NCI-H2029 treated with DMSO at 0.1 percent for 48 hours (cell line): ENCODE measurements at regions not wholly inside any gene's neighbourhood (a gene's known extent, or its start where the extent isn't known, plus 50 kb on each side); places are given as distances from the start of the nearest gene placed in this dataset.

ENCODE experiments used
- DNase-seq: peaks from one replicate; lab custom pipeline; 2025; lab: John Stamatoyannopoulos, UW

GRCh38 chr11:70725739-70726138, 327.4 kb downstream of the CTTN start:
- no peak for DNase-seq

- no peak for DNase-seq
Observed at GRCh38 chr11:70727021-70727420, 328.7 kb downstream of the CTTN start.

GRCh38 chr11:70727899-70728620, 329.7 kb downstream of the CTTN start:
- DNase-seq: no peak

- DNase-seq: no peak
Observed at GRCh38 chr11:70729949-70730348, 331.6 kb downstream of the CTTN start.

- DNase-seq: no peak
Observed at GRCh38 chr11:70730411-70730810, 332.1 kb downstream of the CTTN start.

- no peak for DNase-seq
Observed at GRCh38 chr11:70731271-70732022, 333.1 kb downstream of the CTTN start.

- DNase-seq: no peak
Observed at GRCh38 chr11:70732023-70732880, 333.9 kb downstream of the CTTN start.

- DNase-seq: no peak
Observed at GRCh38 chr11:70732881-70733196, 334.5 kb downstream of the CTTN start.

- no peak for DNase-seq
Observed at GRCh38 chr11:70733327-70734325, 335.3 kb downstream of the CTTN start.

GRCh38 chr11:70734379-70734778, 336.1 kb downstream of the CTTN start:
- DNase-seq: no peak

- no peak for DNase-seq
Observed at GRCh38 chr11:70734911-70735310, 336.6 kb downstream of the CTTN start.

- no peak for DNase-seq
Observed at GRCh38 chr11:70735976-70736375, 337.6 kb downstream of the CTTN start.

GRCh38 chr11:70736461-70736860, 338.1 kb downstream of the CTTN start:
- no peak for DNase-seq

- no peak for DNase-seq
Observed at GRCh38 chr11:70736937-70737640, 338.8 kb downstream of the CTTN start.

- DNase-seq: no peak
Observed at GRCh38 chr11:70737816-70738630, 339.7 kb downstream of the CTTN start.

- no peak for DNase-seq
Observed at GRCh38 chr11:70738661-70739060, 340.3 kb downstream of the CTTN start.

- DNase-seq: no peak
Observed at GRCh38 chr11:70739091-70739490, 340.8 kb downstream of the CTTN start.

GRCh38 chr11:70739811-70740487, 341.6 kb downstream of the CTTN start:
- no peak for DNase-seq

- no peak for DNase-seq
Observed at GRCh38 chr11:70740488-70740851, 342.1 kb downstream of the CTTN start.

GRCh38 chr11:70741085-70741484, 342.8 kb downstream of the CTTN start:
- DNase-seq: no peak
